ENCODE measurements at regions not wholly inside any gene's neighbourhood (a gene's known extent, or its start where the extent isn't known, plus 50 kb on each side); places are given as distances from the start of the nearest gene placed in this dataset.
A peak's percentile ranks its signal among the peaks of the same experiment; 100 is the strongest.

DNA sequence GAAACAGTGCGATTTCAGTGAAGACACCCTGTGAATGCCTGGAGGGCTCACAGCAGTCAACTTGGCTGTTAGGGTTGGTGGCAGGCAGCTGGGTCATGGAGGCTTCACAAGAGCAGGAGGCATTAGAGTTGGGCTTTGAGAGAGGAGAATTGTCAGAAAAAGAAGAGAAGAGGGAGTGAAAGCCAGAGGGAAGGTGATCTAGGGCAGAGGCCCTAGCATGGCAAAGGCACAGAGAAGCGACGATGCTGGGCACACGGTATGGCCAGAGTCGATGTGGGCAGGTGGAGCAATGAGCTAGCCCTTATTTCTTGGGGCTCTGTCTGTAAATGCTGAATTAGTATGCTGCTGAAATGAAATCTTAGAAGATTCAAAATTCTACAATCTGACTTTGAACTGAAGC lies 52.6 kb upstream of the OLFM4 start:
- no peak for DNase-seq (ENCODE audit: low spot score)

DNA sequence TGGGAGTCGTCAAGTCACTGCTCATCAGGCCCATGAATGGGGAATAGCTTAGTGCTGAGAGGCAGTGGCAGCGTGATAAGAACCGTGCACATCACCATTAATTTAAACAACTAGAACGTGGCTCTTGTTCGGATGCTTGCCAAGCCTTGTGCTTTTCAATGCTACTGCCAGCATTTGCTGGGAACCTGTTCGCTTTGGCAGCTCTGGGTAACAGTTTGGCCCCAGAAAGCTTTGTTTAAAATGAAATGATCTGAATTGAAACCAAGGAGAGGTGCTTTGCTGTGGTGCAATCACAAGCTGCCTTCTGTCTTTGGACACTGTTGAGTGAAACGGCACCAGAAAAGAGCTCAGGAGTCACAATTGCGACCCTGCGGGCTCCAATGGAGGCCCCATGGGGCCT lies 53.5 kb upstream of the OLFM4 start:
- no peak for DNase-seq (ENCODE audit: low spot score)

DNA sequence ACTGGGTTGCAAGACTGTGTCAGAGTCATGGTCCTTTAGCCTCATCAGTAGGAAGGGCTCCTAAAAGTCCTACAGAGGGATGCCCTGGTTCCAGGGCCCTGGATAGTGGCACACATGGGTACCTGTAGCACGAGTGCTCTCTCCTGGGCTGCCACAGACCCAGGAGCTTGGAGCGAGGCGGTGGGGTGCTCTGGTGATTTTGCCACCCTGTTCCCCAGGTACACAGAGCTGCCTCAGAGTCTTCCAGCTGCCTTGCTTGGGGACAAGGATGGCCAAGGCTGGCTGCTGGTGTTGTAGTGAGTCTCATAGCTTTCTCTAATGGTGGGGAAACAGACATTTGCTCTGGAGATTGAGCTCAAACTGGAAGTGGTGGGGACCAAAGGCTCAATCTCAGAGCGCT lies 53.9 kb upstream of the OLFM4 start:
- DNase-seq (ENCODE audit: low spot score): no peak

DNA sequence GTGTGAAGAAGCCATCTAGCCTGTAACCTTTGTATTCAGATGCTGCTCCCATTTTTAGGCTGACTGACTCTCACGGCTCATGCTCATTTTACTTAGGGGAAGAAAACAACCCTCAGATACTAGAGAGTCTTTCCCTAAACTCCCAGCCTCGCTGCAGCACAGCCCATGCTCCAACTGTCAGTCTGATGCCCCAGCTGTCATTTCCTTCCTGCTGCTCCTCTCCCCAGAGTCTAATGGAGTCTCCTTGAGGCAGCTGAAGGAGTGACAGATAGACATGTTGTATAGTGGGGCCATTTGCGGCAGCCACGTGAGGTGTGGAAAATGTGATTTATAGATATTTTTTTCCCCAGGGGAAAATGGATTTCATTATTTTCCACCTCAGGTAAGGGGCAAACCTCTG lies 59.2 kb upstream of the OLFM4 start:
- DNase-seq (ENCODE audit: low spot score): no peak

DNA sequence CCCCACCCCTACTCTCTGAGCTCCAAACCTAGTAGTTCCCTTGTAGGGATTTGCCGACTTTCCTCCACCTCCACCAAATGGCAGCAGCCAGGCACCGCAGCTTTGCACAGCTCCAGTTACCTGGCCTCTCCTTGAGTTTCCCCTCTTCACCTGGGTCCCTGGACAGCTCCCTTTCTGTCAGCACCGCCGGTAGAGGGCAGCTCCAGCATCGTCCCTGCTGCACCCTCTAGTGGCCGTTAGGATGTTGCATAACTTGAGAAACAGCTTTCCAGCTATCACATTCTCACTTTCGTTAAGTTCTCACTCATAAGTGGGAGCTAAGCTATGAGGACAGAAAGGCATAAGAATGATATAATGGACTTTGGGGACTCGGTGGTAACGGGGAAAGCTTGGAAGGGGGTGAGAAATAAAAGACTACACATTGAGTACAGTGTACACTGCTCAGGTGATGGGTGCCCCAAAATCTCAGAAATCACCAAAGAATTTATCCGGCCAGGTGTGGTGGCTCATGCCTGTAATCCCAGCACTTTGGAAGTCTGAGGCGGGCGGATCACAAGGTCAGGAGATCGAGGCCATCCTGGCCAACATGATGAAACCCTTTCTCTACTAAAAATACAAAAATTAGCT lies 60.4 kb upstream of the OLFM4 start:
- DNase-seq (ENCODE audit: low spot score): peak; percentile 93

DNA sequence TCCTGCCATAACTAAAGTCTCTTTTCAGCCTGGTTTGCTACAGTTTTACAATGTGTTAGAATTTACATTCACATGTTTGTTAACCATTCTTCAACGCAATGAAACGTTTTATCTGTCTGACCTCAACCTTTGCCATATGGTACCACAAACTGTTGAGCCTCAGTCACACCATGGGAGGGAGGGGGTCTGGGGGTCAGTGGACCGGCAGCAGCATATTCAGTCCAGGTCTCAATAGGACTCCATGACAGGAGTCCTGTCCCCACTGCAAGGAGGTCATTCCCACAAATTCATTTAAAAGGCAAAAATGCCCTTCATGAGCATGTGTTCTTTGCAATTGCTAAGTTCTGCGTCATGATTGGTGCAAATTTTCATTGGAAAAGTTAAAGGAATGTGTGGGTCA lies 66.6 kb upstream of the OLFM4 start:
- DNase-seq (ENCODE audit: low spot score): no peak

DNA sequence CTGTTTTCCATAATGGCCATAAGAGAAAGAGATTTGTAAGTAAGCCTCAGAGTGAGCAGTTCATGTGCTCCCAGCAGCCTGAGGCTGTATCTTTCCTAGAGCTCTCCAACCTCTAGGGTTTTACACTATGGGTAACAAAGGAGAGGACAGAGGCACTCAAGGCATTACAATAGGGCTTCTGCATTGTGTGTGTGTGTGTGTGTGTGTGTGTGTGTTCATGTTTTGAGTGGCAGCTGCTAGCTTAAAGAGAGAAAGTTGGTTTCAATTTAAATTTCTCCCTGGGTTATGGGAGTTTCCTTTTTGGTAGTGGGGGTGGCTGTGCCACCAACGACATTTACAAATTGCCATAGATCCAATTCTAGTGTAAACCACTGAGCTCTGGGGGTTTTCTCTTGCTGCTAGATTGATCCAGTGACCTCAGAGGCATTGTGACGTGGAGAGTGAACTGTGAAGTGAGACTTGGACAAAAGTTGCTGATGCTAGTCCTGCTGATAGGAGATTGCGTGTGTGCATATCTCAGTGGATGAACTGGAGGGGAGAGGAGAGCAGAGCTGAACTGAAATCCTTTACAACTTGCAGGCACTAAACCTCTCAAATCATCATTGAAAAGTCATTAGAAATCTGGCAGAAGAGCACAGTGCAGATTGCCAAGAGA lies 67.2 kb upstream of the OLFM4 start:
- no peak for DNase-seq (ENCODE audit: low spot score)

DNA sequence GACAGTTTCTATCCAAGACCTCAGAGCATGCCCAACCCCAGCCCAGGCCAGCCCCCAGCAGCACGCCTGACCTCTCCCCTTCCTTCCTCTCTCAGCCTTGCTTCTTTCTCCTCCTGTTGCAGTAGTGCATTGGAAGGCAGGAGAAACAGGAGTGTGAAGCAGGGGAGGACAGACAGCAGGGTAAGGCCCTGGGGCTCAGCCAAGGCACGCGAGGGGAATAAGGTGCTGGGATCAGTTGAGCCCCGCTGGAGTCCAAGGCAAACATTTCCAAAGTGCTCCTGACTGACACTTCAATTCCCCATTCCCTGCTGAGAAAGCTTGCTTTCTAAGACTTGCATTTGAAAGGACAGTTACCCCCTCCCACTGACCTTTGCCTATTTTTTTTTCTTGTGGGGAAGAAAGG lies 73.1 kb upstream of the OLFM4 start:
- no peak for DNase-seq (ENCODE audit: low spot score)

DNA sequence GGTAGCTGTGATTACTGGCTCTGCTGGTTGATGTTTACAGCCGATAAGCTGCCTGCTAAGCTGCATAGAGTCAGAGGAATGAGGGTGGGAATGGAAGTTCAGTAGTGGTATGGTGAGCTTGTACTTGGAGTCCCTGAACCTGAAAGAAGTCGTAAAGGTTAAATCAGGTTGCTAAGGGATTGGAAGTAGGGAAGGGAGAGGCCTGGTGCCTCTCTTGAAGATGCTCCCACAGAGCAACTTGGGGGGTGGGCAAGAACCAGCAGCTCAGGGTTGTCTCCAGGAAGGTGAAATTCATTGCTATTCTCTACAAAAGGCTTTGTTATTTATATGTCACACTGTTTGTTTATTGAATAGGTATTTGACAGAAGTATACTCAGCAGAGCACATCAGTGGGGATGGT lies 73.8 kb upstream of the OLFM4 start:
- DNase-seq (ENCODE audit: low spot score): no peak

DNA sequence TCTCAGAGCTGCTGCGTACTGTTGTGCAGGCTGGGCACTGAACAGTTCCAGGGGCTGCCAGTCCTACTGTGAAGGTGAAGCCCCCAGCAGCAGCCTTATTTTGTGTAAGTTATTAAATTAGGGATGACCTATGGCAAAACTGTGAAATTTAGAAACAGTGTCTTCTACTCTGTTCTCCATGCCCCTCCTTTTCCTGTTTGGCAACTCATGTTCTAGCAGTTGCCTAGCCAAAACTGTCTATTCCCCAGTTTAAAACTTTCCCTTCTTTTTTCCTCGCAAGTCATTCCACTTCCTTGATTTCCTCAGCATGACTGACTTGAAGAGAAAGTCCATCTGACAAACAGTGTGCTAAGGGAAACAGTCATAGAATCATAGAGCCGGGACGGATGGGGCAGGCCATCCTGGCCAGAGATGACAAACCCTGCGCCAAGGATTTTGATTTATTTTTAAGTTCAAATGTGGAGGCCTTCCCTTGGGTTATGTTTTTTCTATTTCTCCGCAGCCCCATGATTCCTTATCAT lies 78.1 kb upstream of the OLFM4 start:
- DNase-seq (ENCODE audit: low spot score): no peak

DNA sequence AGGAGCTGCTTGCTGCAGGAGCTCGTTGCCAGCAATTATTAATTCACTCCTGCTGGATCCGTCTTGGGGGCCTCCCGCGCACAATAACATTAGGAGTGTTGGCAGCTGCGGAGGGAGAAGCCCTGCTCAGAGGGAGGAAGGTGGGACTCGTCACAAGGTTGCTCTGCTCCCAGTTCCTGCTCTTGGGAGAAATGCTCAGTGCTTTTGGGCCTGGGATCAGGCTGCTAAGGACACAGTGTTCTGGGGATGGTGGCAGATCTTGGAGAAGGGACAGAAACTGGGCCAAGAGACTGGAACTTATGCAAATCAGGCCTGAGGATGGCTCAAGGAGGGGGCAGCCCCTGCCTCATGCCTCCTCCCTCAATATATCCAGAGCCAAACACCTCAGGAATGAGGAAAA lies 78.9 kb upstream of the OLFM4 start:
- DNase-seq (ENCODE audit: low spot score): no peak

DNA sequence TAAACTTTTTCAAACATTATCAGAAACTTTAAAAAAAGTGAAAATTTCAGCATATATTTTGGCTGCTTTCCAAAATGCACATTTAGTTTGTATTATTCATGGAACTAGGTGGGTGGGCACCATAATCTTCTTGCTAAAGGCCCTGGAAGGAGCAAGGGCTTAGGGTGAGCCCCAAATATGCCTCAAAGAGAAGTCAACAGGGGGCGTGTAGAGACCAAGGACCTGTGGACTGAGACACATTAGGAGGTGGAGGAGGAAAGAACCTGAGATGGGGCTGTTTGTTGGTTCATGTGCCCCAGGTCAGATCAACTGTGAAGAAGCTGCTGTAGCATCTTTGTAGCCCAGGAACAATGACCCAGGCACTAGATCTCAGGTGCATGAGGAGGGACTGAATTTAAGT lies 79.6 kb upstream of the OLFM4 start:
- peak; percentile 1 for DNase-seq (ENCODE audit: low spot score)

DNA sequence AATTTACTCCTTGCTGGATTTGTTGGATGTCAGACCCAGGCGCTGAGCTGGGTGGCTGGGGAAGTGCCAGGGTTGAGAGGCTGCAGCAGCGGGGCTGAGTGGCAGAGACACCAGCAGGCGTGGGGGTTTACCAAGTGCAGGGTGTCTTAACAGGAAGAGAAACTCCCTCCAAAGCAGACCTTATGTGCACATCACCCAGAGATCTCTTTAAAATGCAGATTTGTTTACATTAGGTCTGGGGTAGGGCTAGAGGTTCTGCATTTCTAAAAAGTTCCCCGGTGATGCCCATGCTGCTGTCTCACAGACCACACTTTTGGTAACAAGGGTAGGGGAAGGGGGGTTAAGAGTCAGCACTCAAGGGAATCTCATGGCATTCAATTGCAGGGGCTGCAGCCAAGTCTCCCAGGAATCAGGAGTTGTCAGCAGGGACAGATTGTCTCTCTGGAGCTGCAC lies 80.7 kb upstream of the OLFM4 start:
- DNase-seq (ENCODE audit: low spot score): no peak

DNA sequence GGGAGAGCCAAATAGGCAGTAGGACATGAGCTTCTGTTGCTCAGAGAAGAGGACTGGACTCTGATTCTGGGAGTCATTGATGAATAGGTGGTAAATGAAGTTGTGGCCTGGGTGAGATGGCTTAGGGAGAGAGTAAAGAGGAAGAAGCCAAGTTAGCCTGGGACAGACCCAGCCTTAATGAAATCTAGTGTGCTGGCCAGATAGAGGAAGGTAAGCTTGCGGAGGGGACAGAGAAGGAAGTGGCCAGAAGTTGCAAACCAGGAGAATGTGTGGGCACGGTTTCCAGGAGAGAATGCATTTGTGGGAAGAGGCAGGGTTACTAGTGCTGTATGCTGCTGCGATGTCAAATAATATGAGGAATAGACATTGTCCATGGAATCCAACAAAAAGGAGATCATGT lies 83.3 kb upstream of the OLFM4 start:
- no peak for DNase-seq (ENCODE audit: low spot score)

DNA sequence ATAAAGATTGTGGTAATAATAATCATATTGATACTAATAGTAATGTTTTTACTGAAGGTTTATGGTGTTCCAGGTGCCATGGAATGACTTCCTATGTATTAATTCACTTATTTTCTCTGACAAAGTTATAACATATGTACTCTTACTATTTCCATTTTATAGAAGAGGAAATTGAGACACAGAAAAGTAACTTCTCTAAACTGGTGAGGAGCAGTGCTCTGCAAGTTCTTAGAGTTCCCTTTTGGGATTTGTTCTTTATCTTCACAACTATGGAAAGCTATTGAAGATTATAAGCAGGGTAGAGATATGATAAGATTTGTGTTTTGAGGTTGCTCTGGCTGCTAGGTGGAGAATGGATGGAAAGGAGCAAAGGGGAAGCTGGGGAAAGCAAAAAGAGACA lies 83.9 kb upstream of the OLFM4 start:
- no peak for DNase-seq (ENCODE audit: low spot score)

DNA sequence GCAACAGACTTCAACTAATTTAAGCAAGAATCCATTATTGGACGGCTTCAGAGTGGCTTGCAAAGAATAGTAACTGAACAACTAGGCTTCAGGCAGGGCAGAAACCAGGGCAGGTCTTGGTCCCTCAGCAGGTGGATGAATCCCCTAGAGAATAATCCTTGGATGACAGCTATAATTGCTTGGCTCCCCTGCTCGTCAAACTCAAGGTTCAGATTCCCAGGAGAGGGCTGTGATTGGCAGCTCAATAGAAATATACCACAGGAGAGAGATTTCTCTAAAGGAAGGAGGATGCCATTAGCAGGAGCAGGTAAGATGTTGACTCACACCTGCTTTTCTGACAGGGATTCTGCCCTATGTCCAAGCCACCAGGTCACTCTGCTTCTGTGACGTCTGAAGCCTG lies 89.6 kb upstream of the PCDH8 start:
- DNase-seq (ENCODE audit: low spot score): no peak

DNA sequence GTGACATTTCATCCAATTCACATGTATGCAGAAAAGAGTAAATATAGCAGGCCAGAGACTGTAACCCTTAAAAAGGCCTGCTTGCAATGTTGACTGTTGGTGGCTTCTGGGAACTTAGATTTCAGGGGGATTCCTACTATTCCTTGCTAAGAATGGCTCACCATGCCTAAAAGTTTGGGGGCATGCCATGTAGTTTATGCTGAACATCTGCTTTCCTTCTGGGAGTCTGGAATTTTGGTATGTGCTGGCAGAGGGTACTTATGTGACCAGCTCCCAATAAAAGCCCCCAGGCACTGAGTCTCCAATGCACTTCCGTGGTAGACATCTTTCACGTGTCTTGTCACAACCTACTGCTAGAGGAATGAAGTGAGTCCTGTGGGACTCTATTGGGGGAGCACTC lies 88.4 kb upstream of the PCDH8 start:
- DNase-seq (ENCODE audit: low spot score): no peak

DNA sequence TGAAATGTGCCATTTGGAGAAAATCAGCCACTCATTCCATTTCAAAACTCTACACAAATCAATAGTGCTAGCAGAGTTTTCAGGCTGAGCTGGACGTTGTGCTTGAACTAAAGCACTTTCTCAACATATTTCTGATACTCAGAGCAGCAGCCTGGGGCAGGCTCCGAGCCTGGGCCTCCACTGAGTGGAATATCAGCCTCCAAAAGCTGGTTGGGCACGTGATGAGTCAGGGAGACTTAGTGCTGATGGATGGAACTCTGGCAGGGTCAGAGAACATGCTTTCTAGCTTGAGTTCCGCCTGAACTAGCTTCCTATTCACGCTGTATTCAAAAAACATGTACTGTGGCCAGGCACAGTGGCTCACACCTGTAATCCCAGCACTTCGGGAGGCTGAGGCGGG lies 85.8 kb upstream of the PCDH8 start:
- DNase-seq (ENCODE audit: low spot score): no peak

DNA sequence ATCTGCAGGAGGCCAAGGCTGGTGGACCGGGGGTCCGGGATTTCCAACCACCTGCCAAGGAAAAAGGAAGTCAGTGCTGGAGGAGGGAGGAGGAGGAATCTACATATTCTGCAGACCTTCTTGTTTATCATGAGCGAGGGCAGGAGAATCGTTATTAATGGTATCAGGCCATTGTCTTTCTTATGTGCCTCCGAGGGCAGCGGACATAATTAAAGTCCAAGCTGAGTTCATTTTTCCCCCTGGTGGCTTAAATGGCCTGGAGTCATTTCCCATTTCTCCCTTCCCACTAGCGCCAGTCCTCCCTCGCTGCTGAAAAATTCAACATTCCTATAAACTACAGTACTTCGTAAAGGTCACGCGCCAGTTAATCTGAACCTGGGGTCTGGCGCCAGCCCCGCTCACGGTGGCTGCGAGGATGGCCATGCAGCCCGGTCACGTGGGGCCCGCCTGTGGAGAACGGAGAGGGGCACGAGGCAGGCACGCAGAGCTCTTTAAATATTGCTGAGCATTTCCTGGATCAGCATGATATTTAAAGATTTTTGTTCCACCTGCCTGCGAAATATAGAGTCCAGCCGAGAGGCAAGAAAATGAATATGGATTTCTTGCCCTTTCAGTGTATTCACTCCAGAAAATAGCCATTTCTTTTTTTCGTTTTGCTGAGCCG lies 85.2 kb upstream of the PCDH8 start:
- no peak for DNase-seq (ENCODE audit: low spot score)

DNA sequence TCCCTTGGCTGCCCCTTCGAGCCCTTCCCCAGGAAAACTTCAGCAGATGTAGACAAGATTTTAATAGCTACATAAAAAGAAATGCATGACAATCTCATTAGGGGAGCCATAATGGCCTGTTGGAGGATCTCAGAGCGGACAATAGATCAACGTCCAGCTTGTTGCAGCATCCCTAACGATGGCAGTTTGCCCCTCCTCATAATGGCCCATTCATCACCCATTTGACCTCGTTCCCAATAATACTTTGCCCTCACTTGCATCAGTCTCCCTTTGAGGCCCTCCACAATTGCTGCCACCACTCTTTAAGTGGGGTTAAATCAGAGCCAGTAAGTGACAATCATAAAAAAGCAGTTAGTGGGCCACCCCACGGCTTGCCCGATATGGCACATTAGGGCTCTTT lies 84.7 kb upstream of the PCDH8 start:
- no peak for DNase-seq (ENCODE audit: low spot score)

DNA sequence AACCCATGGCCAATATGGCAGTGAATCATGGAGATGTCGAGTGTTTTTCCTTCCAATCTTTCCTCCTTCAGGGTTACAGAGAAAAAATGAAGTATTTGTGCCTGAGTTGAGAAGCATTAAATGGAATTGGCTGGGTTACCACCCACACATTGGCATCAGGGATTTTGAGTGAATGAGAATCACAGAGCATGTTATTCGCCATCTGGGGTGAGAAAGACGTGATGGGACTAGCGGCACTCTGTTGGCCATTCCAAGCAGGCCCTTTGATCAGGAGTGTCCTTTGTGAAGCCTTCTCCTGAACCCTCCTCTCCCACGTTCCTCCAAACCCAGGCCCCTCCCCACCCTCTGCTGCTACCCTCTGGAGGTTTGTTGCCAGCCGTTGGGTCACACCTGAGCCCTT lies 84.2 kb upstream of the PCDH8 start:
- no peak for DNase-seq (ENCODE audit: low spot score)

DNA sequence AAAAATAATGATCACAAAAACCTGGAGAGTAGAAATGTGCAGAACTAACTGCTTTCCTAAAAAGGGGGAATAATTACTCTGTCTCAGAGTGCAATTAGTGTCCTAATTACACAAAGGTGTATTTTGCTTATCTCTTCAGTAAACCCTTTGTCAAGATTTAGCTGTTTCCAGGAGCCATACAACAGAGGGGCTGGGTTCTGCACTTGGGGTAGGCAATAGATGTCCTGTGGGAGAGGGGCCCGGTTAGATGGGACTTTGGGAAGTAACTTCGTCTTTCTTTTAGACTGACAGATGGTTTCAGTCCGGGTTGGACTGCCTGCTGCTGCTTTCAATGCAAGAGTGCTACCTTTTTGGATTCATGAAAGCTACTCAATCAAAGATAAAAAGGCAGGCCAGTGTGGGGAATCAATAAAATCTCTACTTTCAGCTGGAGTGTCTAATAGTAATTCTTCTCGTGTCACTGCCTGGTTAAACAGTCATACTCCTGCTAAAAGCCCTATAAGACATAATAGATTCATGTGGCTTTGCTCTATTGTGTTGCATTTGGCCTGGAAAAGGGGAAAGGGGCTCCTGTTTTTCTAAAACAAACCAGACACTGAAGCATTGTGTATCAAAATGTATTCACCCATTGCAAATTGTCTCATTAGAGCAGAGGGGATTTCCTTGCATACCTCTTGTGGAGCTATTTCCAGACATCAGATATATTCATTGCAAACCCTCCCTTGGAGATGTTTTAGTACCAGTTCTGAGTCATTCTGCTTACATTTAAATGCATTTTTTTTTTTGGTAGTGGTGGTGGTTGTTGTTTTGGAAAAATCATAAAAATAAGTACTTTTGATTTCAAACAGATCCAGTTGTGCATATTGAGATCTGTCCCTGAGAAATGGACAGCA lies 83.3 kb upstream of the PCDH8 start:
- DNase-seq (ENCODE audit: low spot score): no peak

Data from HT-29 (cell line).